GM21447 (cell line): ENCODE measurements at regions not wholly inside any gene's neighbourhood (a gene's known extent, or its start where the extent isn't known, plus 50 kb on each side); places are given as distances from the start of the nearest gene placed in this dataset.

Source experiments
- ATAC-seq: cut with Tn5 transposase; IDR thresholded peaks from one replicate; pipeline ENCODE4 v1.9.1; 2021; ENCODE audit not compliant: unreplicated experiment

DNA sequence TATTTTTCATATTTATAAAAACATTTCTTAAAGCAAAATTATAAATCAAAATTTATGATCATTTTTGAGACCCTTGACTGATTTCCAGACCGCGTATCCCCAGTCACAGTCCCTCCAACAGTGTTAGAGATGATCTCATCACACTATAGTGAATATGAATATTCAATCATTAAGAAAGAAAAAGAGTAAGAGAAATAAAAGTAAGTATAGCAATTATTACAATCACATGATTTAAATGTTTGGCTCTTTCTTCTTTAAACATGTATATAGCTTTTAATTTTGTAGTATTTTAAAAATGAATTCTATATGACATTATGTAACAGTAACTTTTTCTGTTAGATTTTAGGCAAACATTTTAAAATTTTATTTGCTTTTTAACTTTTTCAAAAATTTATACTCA, 438.3 kb downstream of the RFPL4B start:
- ATAC-seq: no peak

DNA sequence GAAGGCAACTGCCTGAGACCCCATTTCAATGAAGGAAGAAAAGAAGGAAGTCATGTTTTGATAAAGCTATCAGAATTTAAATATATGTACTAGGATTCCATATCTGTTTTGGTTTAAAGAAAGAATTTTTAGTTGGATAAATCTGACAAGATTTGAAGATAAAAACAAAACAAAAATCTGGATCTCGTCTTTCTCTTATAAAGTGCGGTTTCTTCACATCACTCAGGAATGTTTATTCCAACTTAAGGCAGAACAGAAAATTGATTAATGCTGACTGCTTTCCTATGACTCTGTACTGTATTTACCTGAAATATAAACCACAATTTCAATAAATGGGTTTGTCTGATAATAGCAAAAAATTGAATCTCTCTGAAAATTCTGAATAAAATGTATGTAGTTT, 439.7 kb downstream of the RFPL4B start:
- ATAC-seq: no peak

DNA sequence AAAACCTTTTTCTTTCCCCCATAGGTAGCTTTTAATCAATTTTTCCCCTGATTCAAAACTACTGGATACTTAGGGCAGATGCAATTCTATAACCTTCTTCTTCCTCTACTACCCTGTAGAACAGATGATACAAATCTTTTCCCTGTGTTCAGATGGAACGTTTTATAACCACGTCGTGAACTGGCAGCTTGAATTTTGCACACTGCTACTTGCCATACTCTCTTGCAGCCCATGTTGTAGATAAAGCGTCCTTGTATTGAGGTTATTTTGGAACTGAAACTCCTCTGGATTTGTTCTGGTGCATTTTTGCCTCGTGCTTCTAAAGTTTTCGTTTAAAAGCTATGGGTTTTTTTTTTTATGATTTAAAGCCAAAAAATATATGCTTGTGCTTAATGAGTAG, 440.2 kb downstream of the RFPL4B start:
- no peak for ATAC-seq

DNA sequence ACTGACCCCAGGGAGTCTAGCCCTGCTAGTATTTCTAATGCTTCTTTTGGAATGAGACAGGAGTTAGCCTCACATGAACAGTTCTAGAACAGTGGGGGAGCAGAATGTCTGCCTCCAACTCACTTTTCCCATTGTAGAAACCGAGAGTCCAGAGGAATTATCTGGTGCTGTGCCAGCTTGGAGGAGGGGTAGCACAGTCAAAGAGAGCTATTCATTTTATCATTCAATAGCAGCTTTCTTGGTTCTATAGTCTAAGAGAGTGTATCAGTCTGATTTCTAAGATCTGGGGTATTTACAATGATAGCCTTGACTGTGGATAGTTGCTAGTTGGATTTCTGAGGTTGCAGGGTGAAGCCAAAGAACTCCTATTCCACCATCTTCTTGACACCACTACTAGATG, 448.2 kb downstream of the RFPL4B start:
- no peak for ATAC-seq

DNA sequence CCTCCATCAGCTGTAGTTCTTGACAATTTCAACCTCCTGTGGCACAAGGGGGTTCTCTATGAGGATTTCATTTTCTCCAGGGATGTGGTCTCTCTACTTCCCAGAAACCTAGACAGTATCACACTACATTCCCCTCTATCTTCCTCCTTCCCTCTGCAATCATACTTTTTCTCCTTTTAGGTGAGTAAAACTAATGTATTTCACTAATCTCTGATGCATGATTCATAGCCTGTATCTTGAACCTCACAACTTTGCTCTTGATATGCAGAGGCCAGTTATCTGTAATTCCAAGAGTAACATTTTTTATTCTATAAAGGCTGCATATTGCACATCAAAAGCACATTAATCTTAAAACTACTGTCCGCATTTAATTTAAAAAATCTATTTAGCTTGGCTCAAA, 449.6 kb downstream of the RFPL4B start:
- no peak for ATAC-seq

DNA sequence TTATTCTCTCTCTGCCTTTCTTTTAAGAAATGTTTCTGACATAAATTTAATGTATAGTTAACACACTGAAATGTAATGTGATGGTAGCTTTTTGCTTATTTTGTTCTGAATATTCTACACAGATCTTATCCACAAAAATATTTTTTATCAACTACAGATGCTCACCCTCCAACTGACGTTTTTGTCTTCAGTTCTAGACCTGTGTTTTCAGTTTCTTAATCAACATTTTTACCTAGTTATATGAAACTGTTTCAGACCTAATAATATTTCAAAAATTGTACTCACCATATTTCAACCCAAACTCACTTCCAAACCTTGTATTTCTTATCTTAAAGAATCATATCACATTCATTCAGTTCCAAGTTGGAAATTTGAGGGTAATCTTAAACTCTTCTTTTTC, 452.8 kb downstream of the RFPL4B start:
- ATAC-seq: no peak

DNA sequence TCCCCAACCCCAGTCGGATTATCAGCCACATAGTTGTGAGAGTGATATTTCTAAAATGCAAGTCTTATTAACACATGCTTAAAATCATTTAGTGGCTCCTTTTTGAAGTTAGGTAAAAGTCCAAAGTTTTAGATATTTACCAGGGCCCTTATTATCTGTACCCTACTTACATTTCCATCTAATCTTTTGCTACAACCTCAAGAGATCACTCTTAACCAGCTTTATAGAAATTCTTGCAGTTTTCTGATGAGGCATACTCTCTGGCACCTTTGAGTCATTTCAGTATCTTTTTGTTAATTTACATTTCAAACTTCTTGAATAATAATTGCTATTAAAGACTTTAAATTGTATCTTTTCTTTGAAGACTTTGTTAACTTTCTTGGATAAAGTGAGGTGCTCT, 453.3 kb downstream of the RFPL4B start:
- no peak for ATAC-seq

DNA sequence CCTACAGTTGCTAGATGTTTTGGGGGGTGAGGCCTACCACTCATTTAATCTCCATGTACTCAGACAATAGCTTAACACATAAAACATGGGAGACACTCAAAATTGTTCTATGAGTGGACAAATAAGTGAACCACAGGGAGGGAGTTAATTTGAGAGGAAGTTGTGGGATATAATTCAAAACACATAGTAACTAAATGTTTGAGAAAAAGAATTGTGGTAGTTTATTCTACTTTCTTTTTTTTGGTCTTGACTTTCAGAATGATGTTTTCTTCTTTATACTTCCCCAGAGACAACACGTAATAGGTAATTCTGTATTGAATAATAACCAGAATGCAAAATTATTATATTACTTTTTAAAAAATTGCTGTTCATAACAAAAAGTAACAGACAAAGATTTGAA, 453.8 kb downstream of the RFPL4B start:
- no peak for ATAC-seq

DNA sequence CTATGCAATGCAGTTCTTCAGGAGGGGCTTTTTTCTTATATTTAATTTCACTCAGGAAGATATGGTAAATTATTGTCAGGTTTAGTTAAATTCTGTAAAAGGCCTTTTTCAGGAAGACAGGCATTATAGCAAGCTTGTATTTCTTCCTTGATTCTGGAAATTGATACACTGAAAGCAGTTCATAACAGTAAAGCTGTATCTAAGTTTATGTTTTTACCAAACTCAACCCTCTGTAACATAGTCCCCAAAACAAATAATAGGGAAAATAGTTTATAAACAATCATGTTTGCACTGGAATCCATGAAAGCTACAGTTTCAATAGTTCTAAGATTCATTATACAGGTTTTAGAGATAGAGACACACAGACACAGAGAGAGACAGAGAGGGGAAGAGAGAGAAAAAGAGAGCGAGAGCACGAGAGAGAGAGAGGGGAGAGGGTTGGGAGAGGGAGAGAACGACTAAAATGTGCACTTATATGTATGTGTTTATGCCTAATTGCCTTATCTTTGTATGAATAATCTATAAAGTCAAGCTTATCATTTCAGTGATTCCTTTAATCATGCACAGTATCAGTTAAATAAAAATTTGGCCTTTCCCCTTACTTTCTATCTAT, 454.4 kb downstream of the RFPL4B start:
- ATAC-seq: no peak

DNA sequence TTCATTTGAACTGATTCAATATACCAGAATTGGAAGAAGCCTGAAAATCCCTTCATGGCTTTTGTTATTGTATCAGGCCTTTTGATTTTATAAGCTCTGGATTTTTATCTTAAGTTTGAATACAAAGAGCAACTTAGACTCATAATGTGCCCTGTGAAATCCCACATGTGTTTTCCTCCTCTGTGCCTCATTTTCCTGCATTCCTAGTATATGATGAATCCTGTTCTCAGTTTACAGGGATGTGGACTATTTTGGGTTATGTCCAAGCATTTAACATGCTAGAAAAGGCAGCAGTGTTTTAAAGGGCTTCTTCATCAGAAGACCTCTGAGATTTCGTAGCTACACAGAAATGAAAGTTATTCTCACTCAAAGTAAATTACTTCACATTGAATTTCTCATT, 455.0 kb downstream of the RFPL4B start:
- ATAC-seq: no peak

DNA sequence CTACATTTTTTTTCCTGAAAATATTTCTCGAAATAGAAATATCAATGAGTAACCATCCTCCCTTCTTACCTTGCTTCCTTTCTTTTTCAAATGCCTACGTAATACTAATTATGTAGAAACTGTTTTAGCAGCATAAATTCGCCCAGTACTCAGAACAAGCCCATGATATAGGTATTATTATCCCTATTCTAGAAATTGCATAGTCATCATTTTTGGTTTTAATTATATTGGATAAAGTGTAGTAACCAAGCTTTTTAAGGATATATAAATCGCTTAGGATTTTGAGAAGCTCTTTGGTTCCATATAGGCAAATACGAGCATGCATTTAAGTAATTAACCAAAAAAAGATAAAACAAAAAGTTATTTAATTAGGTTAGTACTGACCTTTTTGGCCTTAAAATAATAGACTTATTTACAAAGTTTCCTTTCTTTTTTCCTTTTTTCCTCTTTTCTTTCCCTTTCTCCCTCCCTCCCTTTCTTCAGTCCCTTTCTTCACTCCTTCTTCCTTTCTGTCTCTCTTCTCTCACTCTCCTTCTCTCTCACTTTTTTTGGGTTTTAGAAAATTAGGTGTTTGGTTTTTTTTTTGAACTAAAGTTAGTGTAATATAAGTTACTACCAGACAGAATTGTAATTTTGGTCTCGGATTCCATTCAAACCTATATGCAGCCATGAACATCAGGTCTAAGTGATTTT, 457.7 kb downstream of the RFPL4B start:
- no peak for ATAC-seq

DNA sequence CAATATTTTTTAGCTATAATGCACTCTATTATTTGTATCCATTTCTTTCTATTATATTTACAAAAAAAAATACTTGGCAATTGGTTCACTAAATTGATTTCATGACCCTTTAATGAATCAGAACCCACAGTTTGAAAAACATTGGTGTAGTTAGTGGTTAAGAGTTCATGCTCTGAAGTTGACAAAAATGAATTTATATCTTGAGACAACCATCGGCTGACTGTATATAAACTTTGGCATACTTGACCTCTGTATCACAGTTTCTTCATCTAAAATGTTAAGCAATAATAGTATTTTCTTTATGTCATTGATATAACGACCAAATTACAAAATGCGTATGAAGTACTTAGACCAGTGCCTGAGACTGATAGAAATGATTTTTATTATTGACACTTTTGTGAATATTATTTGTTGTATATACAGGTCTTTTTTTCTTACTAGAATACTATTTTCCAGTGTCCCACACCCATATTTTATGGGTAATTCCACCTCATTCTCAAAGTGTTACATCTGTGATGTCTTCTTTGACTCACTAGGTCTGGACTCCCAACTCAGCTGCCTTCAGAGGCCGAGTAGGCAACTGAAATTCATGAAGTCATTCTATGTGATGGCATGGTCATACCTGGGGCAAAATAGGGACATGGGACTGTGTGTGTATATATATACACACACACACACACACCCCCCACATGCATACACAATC, 459.2 kb downstream of the RFPL4B start:
- no peak for ATAC-seq

DNA sequence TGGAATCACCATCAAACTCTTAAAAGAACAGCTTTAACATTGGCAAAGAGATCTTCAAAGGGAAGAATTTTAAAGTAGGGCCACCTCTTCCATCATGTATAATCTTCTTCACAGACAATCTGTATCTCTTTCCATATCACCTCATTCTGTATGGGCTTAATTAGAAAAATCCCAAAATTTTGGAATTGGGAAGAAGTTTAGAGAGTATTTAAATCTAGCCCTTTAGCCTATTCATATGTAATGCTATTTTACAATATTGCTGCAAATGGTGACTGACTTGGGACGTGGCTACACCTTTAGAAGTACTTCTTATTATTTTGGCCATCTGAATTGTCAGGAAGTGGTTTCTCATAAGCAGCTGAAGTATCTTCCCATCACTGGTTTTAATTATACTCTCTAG, 474.3 kb downstream of the RFPL4B start:
- no peak for ATAC-seq

DNA sequence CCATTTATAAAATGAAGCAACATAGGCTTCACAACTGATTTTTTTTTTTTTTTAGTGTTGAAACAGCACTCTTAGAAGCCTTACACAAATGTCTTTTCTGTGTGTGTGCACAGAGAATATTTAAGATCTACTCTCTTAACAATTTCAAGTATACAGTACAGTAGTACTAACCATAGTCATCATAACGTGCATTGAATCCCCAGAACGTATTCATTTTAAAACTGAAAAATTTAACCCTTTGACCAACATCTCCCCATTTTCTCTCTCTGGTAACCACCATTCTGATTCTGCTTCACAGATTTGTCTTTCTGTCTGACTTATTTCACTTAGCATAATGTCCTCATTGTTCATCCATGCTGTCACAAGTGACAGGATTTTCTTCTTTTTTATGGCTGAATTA, 475.6 kb downstream of the RFPL4B start:
- ATAC-seq: no peak

DNA sequence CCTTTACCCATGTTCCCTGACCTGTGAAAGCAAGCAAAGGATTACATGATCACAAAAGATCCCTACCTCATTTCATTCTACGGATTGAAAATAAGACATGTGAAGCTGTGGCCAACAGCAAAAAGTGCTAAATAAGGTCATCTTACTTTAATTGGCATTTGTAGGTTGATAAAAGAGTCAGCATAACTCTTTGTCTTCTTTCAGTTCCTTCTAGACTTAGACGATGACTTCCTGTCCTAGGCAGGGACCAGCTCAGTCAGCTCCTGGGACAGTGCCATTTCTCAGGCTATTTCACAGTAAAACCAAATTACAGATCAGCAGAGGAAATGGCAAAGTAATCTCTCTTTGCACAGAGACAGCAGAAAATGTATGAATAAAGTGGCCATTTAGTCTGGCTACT, 480.7 kb downstream of the RFPL4B start:
- ATAC-seq: no peak

DNA sequence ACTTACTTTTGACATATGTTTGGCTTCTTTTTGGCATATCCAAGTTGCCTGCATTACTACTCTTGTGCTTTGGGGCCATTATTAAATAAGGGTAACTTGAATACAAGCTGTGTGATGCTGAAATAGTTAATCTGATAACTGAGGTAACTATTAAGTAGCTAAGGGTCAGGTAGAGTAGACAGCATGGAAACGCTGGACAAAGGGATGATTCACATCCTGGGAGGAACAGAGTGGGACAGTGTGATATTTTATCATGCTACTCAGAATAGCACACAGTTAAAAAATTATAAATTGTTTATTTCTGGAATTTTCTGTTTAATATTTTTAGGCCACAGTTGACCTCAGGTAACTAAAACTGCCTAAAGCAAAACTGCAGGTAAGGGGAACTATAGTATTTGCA, 483.9 kb downstream of the RFPL4B start:
- ATAC-seq: no peak

DNA sequence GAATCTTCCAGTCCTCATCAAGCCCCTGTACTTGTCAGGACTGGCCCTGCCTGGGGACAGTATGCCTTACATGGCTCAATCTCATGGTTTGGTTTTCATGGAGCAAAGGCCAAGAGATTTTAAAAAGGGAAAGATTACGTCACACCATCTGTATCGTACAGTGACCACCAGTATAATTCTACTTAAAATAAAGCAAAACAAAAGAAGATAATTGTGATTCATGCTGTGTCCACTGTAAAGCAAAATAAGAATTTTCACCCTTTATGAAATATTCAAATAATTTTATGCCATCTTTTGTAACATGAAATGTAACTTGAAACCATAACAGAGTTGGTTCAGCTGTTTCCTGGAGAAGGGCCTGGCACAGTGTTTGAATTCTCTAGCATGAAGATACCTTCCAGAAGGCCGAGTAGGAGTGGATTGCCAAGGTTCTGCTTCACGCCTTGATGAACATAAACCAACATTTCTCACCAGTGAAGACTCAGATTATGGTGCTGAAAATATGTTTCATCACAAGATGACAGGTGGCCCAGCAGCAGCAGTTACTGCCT, 486.5 kb downstream of the RFPL4B start:
- ATAC-seq: no peak

DNA sequence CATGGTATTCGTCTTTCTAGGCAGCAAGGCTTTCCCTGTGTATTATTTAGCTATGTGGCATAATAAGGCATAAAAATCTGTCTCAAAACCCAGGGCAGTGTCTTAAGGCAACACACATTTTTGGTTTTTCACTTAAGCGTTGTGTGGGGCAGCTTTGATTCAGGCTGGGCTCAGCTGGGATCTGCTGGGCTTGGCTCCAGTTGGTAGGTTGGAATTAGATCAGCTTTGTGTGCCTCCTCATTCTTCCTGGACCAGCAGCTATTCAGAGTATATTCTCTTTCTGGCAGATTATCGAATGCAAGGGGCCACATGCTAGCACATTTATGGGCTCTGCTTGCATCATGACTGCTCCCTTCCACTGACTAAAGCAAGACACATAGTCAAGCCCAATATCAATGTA, 487.9 kb downstream of the RFPL4B start:
- ATAC-seq: no peak

DNA sequence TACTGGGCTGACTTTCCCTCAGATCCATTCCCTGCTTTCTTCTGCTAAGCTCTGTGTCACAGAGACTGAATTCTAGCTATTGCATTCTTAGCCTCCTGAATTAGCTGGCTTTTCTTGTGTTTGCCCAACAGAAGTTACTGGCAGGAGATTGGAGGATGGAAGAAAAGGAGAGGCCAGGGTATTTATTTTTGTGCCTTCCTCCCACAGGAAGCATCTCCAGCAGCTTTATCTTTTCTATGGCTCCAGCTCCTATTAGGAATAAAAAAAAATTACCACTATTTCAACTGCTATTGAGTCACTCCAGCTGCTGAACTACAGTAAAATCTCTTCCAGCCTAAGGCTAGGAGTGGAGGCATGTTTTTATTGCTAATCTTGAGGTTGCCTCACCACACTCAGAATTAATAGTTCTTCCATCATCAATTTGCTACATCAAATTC, 492.4 kb downstream of the RFPL4B start:
- no peak for ATAC-seq

DNA sequence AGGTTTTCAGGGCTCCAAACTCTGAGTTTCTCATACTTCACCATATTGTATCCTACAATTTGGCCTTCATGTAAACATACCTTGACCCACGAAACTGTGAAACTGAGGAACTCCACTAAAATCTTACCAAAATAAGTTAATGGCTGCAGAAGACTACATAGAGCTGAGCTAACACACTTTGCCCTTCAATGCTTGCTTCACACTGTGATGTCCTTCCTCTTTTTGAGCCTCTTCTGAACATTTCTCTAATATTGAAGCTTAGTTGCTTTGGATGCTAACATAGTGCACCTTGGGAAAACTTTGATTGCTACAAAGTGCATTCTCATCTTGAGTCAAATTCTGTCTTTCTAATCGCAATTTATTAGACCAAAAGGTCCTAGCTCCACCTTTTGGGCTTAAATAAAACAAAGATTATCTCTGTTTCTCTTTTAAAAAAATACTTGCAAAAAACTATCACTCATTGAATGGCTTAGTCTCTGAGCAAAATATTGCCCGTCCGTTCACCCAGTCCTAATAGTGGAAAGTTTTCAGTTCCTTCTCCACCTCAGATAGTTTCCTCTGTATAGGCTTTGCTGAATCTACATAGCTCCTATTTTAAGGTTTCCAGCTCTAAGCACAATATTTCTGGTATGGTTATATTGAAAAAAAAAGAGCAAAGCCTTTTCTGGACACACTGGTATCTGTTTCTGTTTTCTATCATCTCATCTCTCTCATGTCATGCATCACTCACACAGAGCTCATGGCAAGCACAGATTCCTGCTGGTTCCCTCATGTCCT, 494.6 kb downstream of the RFPL4B start:
- no peak for ATAC-seq

DNA sequence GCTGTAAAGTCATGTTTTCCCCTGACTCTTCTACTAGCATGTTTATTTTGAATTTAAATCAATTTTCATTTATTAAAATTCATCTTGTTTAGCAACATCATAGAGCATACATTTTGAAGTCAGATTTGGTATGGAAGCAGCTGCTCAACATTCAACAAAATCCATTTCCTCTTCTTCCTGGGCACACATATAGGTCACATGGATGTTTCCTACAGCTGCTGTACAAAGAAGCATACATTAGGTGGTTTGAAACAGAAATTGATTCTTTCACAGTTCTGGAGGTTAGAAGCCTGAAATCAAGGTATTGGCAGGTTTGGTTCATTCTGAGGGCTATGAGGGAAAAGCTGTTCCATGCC, 495.2 kb downstream of the RFPL4B start:
- no peak for ATAC-seq

DNA sequence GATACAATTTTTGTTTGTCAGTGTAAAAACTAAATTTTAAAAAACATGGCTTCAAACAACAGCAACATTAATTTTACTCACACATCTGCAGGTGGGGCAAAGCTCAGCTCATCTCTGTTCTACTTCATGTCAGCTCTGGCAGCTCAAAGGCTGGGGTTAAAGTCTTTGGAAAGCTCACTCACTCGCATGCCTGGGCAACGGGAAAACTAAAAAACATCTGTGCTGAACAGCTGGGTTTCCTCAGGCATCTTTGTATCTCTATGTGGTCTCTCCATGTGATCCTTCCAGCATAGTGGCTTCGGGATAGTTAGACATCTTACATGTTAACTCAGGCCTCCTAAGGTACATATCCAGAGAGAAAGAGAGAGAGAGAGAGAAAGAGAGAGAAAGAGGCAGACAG, 499.6 kb downstream of the RFPL4B start:
- no peak for ATAC-seq
